Liver (tissue), 8 donors: ENCODE measurements at regions not wholly inside any gene's neighbourhood (a gene's known extent, or its start where the extent isn't known, plus 50 kb on each side); places are given as distances from the start of the nearest gene placed in this dataset.

Experiments used
- DNase-seq: peaks from one replicate; pipeline ENCODE4 v3.0.0-alpha.2; 2017; ENCODE audit warnings: low spot score
- H3K27ac ChIP-seq, 2 donors: one replicate each; pipeline ENCODE4 v1.7.0; 2013; ENCODE audit warnings: inconsistent platforms in 2 of 2, low read length in 2 of 2, control low read depth in 1 of 2, low read depth in 1 of 2, mild to moderate bottlenecking in 1 of 2
- H3K27me3 ChIP-seq, 4 donors: one replicate each; pipeline versions ENCODE4 v1.6.1 to v1.7.0; 2013; ENCODE audit warnings: low read length in 3 of 4, inconsistent platforms in 1 of 4, mild to moderate bottlenecking in 1 of 4, moderate library complexity in 1 of 4; ENCODE audit not compliant: control insufficient read depth in 4 of 4, insufficient read depth in 4 of 4
- H3K36me3 ChIP-seq, 4 donors: one replicate each; pipeline versions ENCODE4 v1.6.1 to v1.7.0; 2013; ENCODE audit warnings: low read length in 3 of 4, mild to moderate bottlenecking in 3 of 4, low read depth in 1 of 4, moderate library complexity in 1 of 4; ENCODE audit not compliant: control insufficient read depth in 4 of 4, insufficient read depth in 3 of 4
- H3K4me1 ChIP-seq, 4 donors: one replicate each; pipeline versions ENCODE4 v1.6.1 to v1.7.0; 2013; ENCODE audit warnings: low read length in 3 of 4, mild to moderate bottlenecking in 3 of 4, moderate library complexity in 1 of 4; ENCODE audit not compliant: control insufficient read depth in 4 of 4, insufficient read depth in 4 of 4
- H3K4me3 ChIP-seq, 3 donors: one replicate each; pipeline versions ENCODE4 v1.6.1 to v1.7.0; 2013; ENCODE audit warnings: low read length in 3 of 3, control low read depth in 1 of 3, low read depth in 1 of 3, mild to moderate bottlenecking in 1 of 3
- H3K9ac ChIP-seq, 2 donors: one replicate each; pipeline ENCODE4 v1.7.0; 2013; ENCODE audit warnings: low read length in 2 of 2, mild to moderate bottlenecking in 2 of 2, moderate library complexity in 2 of 2, control low read depth in 1 of 2, low read depth in 1 of 2
- H3K9me3 ChIP-seq, 4 donors: one replicate each; pipeline versions ENCODE4 v1.6.1 to v1.7.0; 2013; ENCODE audit warnings: low read length in 3 of 4; ENCODE audit not compliant: control insufficient read depth in 4 of 4
- ATF3 ChIP-seq: IDR thresholded peaks from 2 replicates; pipeline ENCODE4 v1.6.1; 2016; ENCODE audit warnings: antibody characterized with exemption
- CTCF ChIP-seq: fragments of 150-350 bp; IDR thresholded peaks from 2 replicates; pipeline ENCODE4 v1.5.1; 2017; ENCODE audit warnings: improper control_type of control experiment, low read depth, low read length; ENCODE audit not compliant: missing input control
- EGR1 ChIP-seq, 2 donors: IDR thresholded peaks; 2 replicates each; pipeline ENCODE4 v1.6.1; 2016 to 2018; ENCODE audit warnings: antibody characterized with exemption in 2 of 2, low read depth in 2 of 2
- FOXA1 ChIP-seq: IDR thresholded peaks from 2 replicates; pipeline ENCODE4 v1.6.1; 2016; ENCODE audit warnings: antibody characterized with exemption
- FOXA2 ChIP-seq: IDR thresholded peaks from 2 replicates; pipeline ENCODE4 v1.6.1; 2016; ENCODE audit warnings: antibody characterized with exemption
- GABPA ChIP-seq, 2 donors: IDR thresholded peaks in 1 of 2; conservative IDR thresholded peaks in 1 of 2; 2 replicates each; pipeline ENCODE4 v1.6.1; 2016; ENCODE audit warnings: antibody characterized with exemption in 2 of 2, mild to moderate bottlenecking in 1 of 2, moderate library complexity in 1 of 2
- HNF4A ChIP-seq, 2 donors: conservative IDR thresholded peaks; 2 replicates each; pipeline ENCODE4 v1.6.1; 2016; ENCODE audit warnings: antibody characterized with exemption in 2 of 2, mild to moderate bottlenecking in 2 of 2
- HNF4G ChIP-seq: IDR thresholded peaks from 2 replicates; pipeline ENCODE4 v1.6.1; 2016; ENCODE audit warnings: antibody characterized with exemption
- JUND ChIP-seq, 2 donors: IDR thresholded peaks; 2 replicates each; pipeline ENCODE4 v1.6.1; 2016; ENCODE audit warnings: antibody characterized with exemption in 2 of 2
- MAX ChIP-seq: IDR thresholded peaks from 2 replicates; pipeline ENCODE4 v1.6.1; 2016; ENCODE audit warnings: antibody characterized with exemption
- NR2F2 ChIP-seq: IDR thresholded peaks from 2 replicates; pipeline ENCODE4 v1.6.1; 2016; ENCODE audit warnings: antibody characterized with exemption
- RAD21 ChIP-seq, 2 donors: IDR thresholded peaks; 2 replicates each; pipeline ENCODE4 v1.6.1; 2016; ENCODE audit warnings: antibody characterized with exemption in 2 of 2, mild to moderate bottlenecking in 2 of 2
- REST ChIP-seq: IDR thresholded peaks from 2 replicates; pipeline ENCODE4 v1.6.1; 2016; ENCODE audit warnings: antibody characterized with exemption, mild to moderate bottlenecking
- RXRA ChIP-seq, 2 donors: IDR thresholded peaks; 2 replicates each; pipeline ENCODE4 v1.6.1; 2017 to 2018; ENCODE audit warnings: antibody characterized with exemption in 2 of 2, mild to moderate bottlenecking in 1 of 2
- SP1 ChIP-seq: IDR thresholded peaks from 2 replicates; pipeline ENCODE4 v1.6.1; 2018; ENCODE audit warnings: antibody characterized with exemption, mild to moderate bottlenecking
- TAF1 ChIP-seq: conservative IDR thresholded peaks from 2 replicates; pipeline ENCODE4 v1.6.1; 2016; ENCODE audit warnings: antibody characterized with exemption, mild to moderate bottlenecking
- YY1 ChIP-seq: IDR thresholded peaks from 2 replicates; pipeline ENCODE4 v1.6.1; 2016; ENCODE audit warnings: antibody characterized with exemption, mild to moderate bottlenecking
- ZBTB33 ChIP-seq: IDR thresholded peaks from 2 replicates; pipeline ENCODE4 v1.6.1; 2016; ENCODE audit warnings: antibody characterized with exemption
- WGBS: extraction: QIAGEN DNeasy Blood & Tissue Kit; methylation state at CpG from one replicate; pipeline ENCODE4 v1.1.7; 2013; 5-methylcytosine and 5-hydroxymethylcytosine counted together
- donor health status: healthy.
- donor health status: healthy.
- donor health status: healthy.
- donor health status: healthy.
- donor health status: healthy.

- no peak for DNase-seq
- no peaks in the 10 kb centered on the region for H3K9me3 ChIP-seq
- TF ChIP-seq GABPA (IDR thresholded peaks at IDR 0.05 in 1 of 2, conservative IDR thresholded peaks at IDR 0.05 in 1 of 2) (no peak), HNF4G (no peak), NR2F2 (no peak), YY1 (no peak), RXRA (IDR thresholded peaks at IDR 0.05) (no peak), TAF1 (no peak), JUND (IDR thresholded peaks at IDR 0.05) (no peak), MAX (no peak)
- no peaks in the 10 kb centered on the region for H3K4me1 ChIP-seq
- H3K27ac ChIP-seq: no peak overlapping the region
- 62% methylated on average over 2 of the region's 2 CpGs for WGBS
- no peaks in the 10 kb centered on the region for H3K36me3 ChIP-seq
- H3K4me3 ChIP-seq: no peak overlapping the region
- H3K9ac ChIP-seq: no peak overlapping the region
- peaks cover 0 to 3% (median 0%) of the 10 kb centered on the region in 4 donors for H3K27me3 ChIP-seq
Measured at GRCh38 chr14:53496668-53497067, 343.5 kb upstream of the DDHD1 start.

- H3K9ac ChIP-seq: no peak overlapping the region
- H3K4me1 ChIP-seq: no peaks in the 10 kb centered on the region
- WGBS: 92% methylated on average over 9 of the region's 9 CpGs
- H3K9me3 ChIP-seq: no peaks in the 10 kb centered on the region
- TF ChIP-seq FOXA2 (no peak), GABPA (IDR thresholded peaks at IDR 0.05 in 1 of 2, conservative IDR thresholded peaks at IDR 0.05 in 1 of 2) (no peak), HNF4A (conservative IDR thresholded peaks at IDR 0.05) (no peak), MAX (no peak), NR2F2 (no peak), EGR1 (IDR thresholded peaks at IDR 0.05; ENCODE audit: low read depth in 2 of 2) (no peak), YY1 (no peak), RXRA (IDR thresholded peaks at IDR 0.05) (no peak), TAF1 (no peak), FOXA1 (no peak)
- peaks cover 0 to 3% (median 0%) of the 10 kb centered on the region in 4 donors for H3K27me3 ChIP-seq
- H3K4me3 ChIP-seq: no peak overlapping the region
- no peaks in the 10 kb centered on the region for H3K36me3 ChIP-seq
- no peak overlapping the region for H3K27ac ChIP-seq
- no peak for DNase-seq
Measured at GRCh38 chr14:53495846-53496343, 342.8 kb upstream of the DDHD1 start.

GRCh38 chr14:53494587-53494986, 341.5 kb upstream of the DDHD1 start:
- WGBS: 74% methylated on average over 1 of the region's 1 CpG
- no peak for TF ChIP-seq SP1
- no peak for TF ChIP-seq YY1
- no peak for TF ChIP-seq RAD21 (IDR thresholded peaks at IDR 0.05)
- no peak for TF ChIP-seq CTCF
- no peak for TF ChIP-seq FOXA1
- TF ChIP-seq HNF4A (conservative IDR thresholded peaks at IDR 0.05): no peak
- TF ChIP-seq RXRA (IDR thresholded peaks at IDR 0.05): no peak
- TF ChIP-seq FOXA2: no peak
- TF ChIP-seq NR2F2: no peak
- TF ChIP-seq TAF1: no peak
- TF ChIP-seq ZBTB33: no peak
- TF ChIP-seq HNF4G: no peak
- TF ChIP-seq MAX: no peak
- TF ChIP-seq JUND (IDR thresholded peaks at IDR 0.05): no peak
- no peak for TF ChIP-seq ATF3
- no peak for TF ChIP-seq EGR1 (IDR thresholded peaks at IDR 0.05; ENCODE audit: low read depth in 2 of 2)
- TF ChIP-seq GABPA (IDR thresholded peaks at IDR 0.05 in 1 of 2, conservative IDR thresholded peaks at IDR 0.05 in 1 of 2): no peak
- no peak for TF ChIP-seq REST
- H3K9ac ChIP-seq: no peak overlapping the region
- H3K9me3 ChIP-seq: no peaks in the 10 kb centered on the region
- H3K4me3 ChIP-seq: no peak overlapping the region
- no peak for DNase-seq
- H3K27me3 ChIP-seq: peaks cover 0 to 3% (median 0%) of the 10 kb centered on the region in 4 donors
- H3K27ac ChIP-seq: no peak overlapping the region
- H3K36me3 ChIP-seq: no peaks in the 10 kb centered on the region
- H3K4me1 ChIP-seq: no peaks in the 10 kb centered on the region
